ENCODE measurements at regions not wholly inside any gene's neighbourhood (a gene's known extent, or its start where the extent isn't known, plus 50 kb on each side); places are given as distances from the start of the nearest gene placed in this dataset.

DNA sequence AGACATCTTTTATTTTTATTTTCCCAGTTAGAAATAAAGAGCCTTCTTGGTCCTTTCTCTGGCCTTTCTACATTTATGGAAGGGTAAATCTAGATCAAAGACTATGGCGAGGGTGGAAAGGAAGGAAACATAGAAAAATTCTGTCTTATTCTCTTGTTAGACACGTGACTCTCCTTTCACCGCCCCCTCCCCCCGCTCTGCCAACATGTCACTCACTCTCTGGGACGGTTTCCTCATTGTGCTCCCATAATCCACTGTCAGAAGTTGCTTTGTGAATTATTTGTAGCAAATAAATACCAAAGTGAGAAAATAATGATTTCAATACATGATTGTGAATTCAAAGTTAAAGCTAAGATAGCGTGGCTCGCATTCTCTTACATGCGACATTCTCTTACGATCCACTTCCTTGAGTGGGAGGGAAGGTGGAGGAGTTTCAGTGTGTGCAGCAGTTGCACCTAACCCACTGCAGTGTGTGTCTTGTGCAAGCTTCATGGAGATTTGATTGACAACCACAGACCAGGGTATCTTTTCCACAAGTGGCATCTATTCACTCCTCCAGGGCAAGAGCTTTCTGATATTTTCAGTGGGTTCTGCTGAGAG is 423.0 kb upstream of the KIF2A start:
- Mint-ChIP-seq H3K4me1 (ENCODE audit: low read depth, unreplicated experiment) (no peaks in the 10 kb centered on the region), H3K36me3 (ENCODE audit: insufficient read depth, unreplicated experiment) (no peaks in the 10 kb centered on the region), H3K27ac (ENCODE audit: unreplicated experiment) (no peak overlapping the region), H3K27me3 (ENCODE audit: unreplicated experiment) (peaks cover 11% of the 10 kb centered on the region), H3K4me3 (ENCODE audit: low read depth, unreplicated experiment) (no peak overlapping the region), H3K9me3 (ENCODE audit: low read depth, unreplicated experiment) (no peaks in the 10 kb centered on the region)
- TF ChIP-seq CTCF (IDR thresholded peaks at IDR 0.05; ENCODE audit: unreplicated experiment) = no peak
- no TSS peak for BruUV-seq (replicated peaks)
- CTCF ChIA-PET = no interaction called here
- no peak for DNase-seq
- intact Hi-C loops (cut with micrococcal nuclease; ENCODE audit: unreplicated experiment) = no loop called here

- Mint-ChIP-seq H3K4me1 (ENCODE audit: low read depth, unreplicated experiment) (no peaks in the 10 kb centered on the region), H3K27ac (ENCODE audit: unreplicated experiment) (no peak overlapping the region), H3K4me3 (ENCODE audit: low read depth, unreplicated experiment) (no peak overlapping the region), H3K27me3 (ENCODE audit: unreplicated experiment) (peaks cover 16% of the 10 kb centered on the region), H3K36me3 (ENCODE audit: insufficient read depth, unreplicated experiment) (no peaks in the 10 kb centered on the region), H3K9me3 (ENCODE audit: low read depth, unreplicated experiment) (no peaks in the 10 kb centered on the region)
- CTCF ChIA-PET = no interaction called here
- intact Hi-C loops (cut with micrococcal nuclease; ENCODE audit: unreplicated experiment) = no loop called here
- no peak for TF ChIP-seq CTCF (IDR thresholded peaks at IDR 0.05; ENCODE audit: unreplicated experiment)
- BruUV-seq (replicated peaks) = no TSS peak
- DNase-seq = no peak
Observed at GRCh38 chr5:61884252-61884855, 421.7 kb upstream of the KIF2A start.

DNA sequence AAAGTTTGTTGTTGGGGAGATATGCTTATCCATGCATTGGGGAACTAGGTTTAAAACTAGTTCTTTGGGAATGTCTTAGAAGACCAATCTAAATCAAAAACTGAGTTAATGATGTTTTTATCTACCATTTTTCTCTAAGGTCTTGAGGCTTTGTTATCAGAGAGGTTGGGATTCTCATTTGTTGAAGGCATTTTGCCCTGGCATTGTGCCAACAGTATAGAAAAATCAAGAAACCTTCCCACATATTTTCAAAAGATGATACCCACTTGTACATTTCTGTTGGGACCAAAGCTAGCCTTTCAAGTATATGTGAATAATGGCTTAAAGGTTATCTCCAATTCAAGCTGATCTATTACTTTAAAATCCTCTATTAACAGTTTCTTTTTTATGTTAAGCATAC is 419.8 kb upstream of the KIF2A start:
- no peak for TF ChIP-seq CTCF (IDR thresholded peaks at IDR 0.05; ENCODE audit: unreplicated experiment)
- peaks cover 16% of the 10 kb centered on the region for H3K27me3 Mint-ChIP-seq (ENCODE audit: unreplicated experiment)
- DNase-seq = no peak
- H3K27ac Mint-ChIP-seq (ENCODE audit: unreplicated experiment) = no peak overlapping the region
- H3K36me3 Mint-ChIP-seq (ENCODE audit: insufficient read depth, unreplicated experiment) = no peaks in the 10 kb centered on the region
- BruUV-seq (replicated peaks) = no TSS peak
- no peak overlapping the region for H3K4me3 Mint-ChIP-seq (ENCODE audit: low read depth, unreplicated experiment)
- CTCF ChIA-PET = no interaction called here
- H3K4me1 Mint-ChIP-seq (ENCODE audit: low read depth, unreplicated experiment) = no peaks in the 10 kb centered on the region
- no peaks in the 10 kb centered on the region for H3K9me3 Mint-ChIP-seq (ENCODE audit: low read depth, unreplicated experiment)
- intact Hi-C loops (cut with micrococcal nuclease; ENCODE audit: unreplicated experiment) = no loop called here

DNA sequence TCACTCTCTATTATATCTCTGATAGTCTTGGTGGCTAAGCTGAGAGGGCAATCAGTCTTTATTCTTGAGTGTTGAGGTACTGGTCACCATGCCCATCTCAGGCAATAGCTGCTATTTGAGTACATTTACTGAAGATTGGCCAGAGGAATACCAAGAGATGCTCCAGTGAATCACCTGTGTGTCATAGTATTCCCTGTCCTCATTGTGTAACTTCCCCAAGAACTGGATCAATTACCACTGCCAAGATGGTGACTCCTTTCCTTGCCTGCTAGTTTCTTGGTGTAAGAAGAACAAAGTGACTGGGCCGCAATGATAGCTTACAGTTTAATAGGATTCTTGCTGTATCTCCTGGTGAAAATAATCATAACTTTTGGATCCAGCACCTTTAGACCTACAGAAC is 418.7 kb upstream of the KIF2A start:
- H3K4me3 Mint-ChIP-seq (ENCODE audit: low read depth, unreplicated experiment) = no peak overlapping the region
- no peak for DNase-seq
- H3K4me1 Mint-ChIP-seq (ENCODE audit: low read depth, unreplicated experiment) = no peaks in the 10 kb centered on the region
- CTCF ChIA-PET = interaction anchor here (0.6 kb wide), 1 partner anchor 336 kb away, joined by 4 read pairs; no protein-coding TSS in a partner anchor
- H3K36me3 Mint-ChIP-seq (ENCODE audit: insufficient read depth, unreplicated experiment) = no peaks in the 10 kb centered on the region
- H3K27me3 Mint-ChIP-seq (ENCODE audit: unreplicated experiment) = peaks cover 16% of the 10 kb centered on the region
- intact Hi-C loops (cut with micrococcal nuclease; ENCODE audit: unreplicated experiment) = no loop called here
- TF ChIP-seq CTCF (IDR thresholded peaks at IDR 0.05; ENCODE audit: unreplicated experiment) = no peak
- H3K9me3 Mint-ChIP-seq (ENCODE audit: low read depth, unreplicated experiment) = no peaks in the 10 kb centered on the region
- no TSS peak for BruUV-seq (replicated peaks)
- no peak overlapping the region for H3K27ac Mint-ChIP-seq (ENCODE audit: unreplicated experiment)
